ENCODE measurements at regions not wholly inside any gene's neighbourhood (a gene's known extent, or its start where the extent isn't known, plus 50 kb on each side); places are given as distances from the start of the nearest gene placed in this dataset.

DNA sequence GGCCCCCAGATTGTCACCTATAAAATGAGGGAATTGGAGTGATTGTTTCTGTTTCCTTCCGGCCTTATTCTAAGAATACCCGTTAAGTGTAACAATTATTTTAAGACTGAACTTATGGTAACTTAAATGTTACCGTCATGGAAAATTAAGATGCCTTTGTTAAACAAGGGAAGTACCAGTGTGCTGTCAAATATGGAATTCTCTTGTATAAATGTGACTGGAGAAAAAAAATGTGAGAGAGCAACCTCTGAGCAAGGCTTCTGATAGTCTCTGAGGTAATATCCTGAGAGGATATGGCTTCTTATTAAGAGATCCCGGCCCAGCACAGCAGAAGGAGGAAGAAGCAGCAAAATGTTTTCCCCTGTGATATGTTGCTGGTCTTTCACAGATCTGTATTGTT, 480.7 kb upstream of the ADAMTS9 start:
- H3K4me3 ChIP-seq (ENCODE audit: low read depth, low read length), result no peak overlapping the region
- no peak for TF ChIP-seq CTCF (IDR thresholded peaks at IDR 0.05; ENCODE audit: insufficient read depth, low read depth, low read length, missing control alignments)

GRCh38 chr3:65166531-65166930, 478.7 kb upstream of the ADAMTS9 start:
- TF ChIP-seq CTCF (IDR thresholded peaks at IDR 0.05; ENCODE audit: insufficient read depth, low read depth, low read length, missing control alignments), result no peak
- H3K4me3 ChIP-seq (ENCODE audit: low read depth, low read length), result no peak overlapping the region
- DNase-seq (ENCODE audit: low read depth), result no peak

More for the DNA sequence above, 480.7 kb upstream of the ADAMTS9 start:
- DNase-seq (ENCODE audit: low read depth), result no peak

DNA sequence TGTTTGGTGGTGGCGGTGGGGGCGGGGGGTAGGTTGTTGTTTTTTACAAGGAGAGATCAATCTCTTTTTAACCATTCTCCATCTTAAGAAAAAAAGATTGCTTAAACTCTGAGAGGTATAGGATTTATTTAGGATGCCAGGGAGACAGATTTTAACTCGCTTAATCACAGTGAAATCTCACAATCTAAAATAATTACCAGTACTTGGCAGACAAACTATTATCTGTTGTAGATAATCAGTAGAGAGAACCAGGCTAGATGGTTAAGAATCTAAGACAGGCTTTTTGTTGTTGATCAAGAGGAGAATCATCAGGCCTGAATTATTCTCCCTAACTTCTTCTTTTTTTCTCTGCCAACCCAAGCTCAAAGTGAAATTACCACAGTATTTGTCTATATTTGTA, 470.2 kb upstream of the ADAMTS9 start:
- TF ChIP-seq CTCF (IDR thresholded peaks at IDR 0.05; ENCODE audit: insufficient read depth, low read depth, low read length, missing control alignments), result no peak
- H3K4me3 ChIP-seq (ENCODE audit: low read depth, low read length), result no peak overlapping the region
- DNase-seq (ENCODE audit: low read depth), result no peak

DNA sequence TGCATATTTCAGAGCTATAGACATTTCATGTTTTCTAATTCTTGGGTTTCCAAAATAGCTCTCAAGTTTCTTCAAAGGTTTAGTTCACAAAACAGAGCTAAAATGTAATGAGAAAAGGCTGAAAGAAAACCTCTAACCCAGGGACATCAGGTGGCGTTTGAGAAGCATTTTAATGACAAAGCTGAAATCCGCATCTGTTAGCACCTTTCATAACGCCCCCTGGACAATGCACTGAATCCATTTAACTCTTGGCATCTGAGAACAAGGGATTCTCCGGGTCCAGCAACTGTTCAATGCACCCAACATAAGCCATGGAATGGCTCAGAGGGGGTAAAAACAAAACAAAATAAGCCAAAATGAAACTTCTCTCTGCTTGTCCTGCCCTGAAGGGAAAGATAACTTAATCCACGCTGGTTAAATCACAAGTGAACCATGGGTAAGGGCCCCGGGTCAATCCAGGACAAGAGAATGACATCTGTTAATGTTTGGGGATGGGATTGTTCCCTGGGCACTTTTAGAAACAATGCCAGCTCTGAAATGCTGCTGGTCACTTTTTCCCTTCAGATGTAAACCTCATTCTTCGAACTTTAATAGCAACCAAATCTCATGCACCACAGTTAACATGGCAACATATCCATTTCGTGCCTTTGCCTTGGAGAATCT, 466.2 kb upstream of the ADAMTS9 start:
- DNase-seq (ENCODE audit: low read depth), result no peak
- TF ChIP-seq CTCF (IDR thresholded peaks at IDR 0.05; ENCODE audit: insufficient read depth, low read depth, low read length, missing control alignments), result no peak
- no peak overlapping the region for H3K4me3 ChIP-seq (ENCODE audit: low read depth, low read length)

GRCh38 chr3:65151666-65152065, 463.9 kb upstream of the ADAMTS9 start:
- no peak for TF ChIP-seq CTCF (IDR thresholded peaks at IDR 0.05; ENCODE audit: insufficient read depth, low read depth, low read length, missing control alignments)
- DNase-seq (ENCODE audit: low read depth), result no peak
- H3K4me3 ChIP-seq (ENCODE audit: low read depth, low read length), result no peak overlapping the region

DNA sequence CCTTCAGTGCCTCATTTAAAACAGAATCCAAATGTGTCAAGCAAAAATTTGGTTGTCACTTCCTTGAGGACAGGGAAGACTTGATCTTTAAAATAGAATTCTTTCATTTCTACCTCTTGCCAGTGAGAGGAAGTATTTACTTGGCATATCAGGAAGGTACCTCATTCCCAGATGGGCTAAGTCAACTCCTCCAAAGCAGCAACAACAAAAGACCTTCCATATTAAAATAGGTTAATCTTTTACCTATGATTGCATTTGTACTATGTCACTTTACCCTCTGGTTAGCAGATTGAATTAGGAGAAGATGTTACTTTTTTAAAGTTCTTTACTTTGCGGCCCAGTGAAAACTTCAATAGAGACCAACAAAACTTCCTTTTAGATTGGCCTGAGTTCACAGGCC, 462.1 kb upstream of the ADAMTS9 start:
- DNase-seq (ENCODE audit: low read depth), result no peak
- H3K4me3 ChIP-seq (ENCODE audit: low read depth, low read length), result no peak overlapping the region
- no peak for TF ChIP-seq CTCF (IDR thresholded peaks at IDR 0.05; ENCODE audit: insufficient read depth, low read depth, low read length, missing control alignments)

GRCh38 chr3:65148687-65149086, 460.9 kb upstream of the ADAMTS9 start:
- no peak for DNase-seq (ENCODE audit: low read depth)
- H3K4me3 ChIP-seq (ENCODE audit: low read depth, low read length), result no peak overlapping the region
- TF ChIP-seq CTCF (IDR thresholded peaks at IDR 0.05; ENCODE audit: insufficient read depth, low read depth, low read length, missing control alignments), result no peak

All from GM12865 (cell line).